ENCODE measurements at regions not wholly inside any gene's neighbourhood (a gene's known extent, or its start where the extent isn't known, plus 50 kb on each side); places are given as distances from the start of the nearest gene placed in this dataset.
"Not testable (repeated sequence)": the region's sequence is repeated elsewhere in the genome, so short reads cannot be mapped to it uniquely, and the experiment has no call there.

DNA sequence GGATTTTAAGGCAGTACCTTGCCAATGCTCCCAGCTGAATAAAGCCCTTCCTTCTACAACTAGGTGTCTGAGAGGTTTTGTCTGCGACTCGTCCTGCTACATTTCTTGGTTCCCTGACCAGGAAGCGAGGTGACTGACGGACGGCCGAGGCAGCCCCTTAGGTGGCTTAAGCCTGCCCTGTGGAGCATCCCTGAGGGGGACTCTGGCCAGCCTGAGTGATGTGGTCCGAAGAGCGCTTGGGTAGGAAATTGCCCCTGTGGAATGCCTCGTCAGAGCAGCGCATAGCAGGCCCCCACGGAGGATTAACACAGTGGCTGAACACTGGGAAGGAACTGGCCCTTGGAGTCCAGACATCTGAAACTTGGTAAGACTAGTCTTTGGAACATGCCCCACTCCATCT, 210.9 kb upstream of the CNTN3 start:
- H3K27ac ChIP-seq (ENCODE audit: insufficient read length, low read depth, low read length); DNase-seq; H3T11ph ChIP-seq (ENCODE audit: low read length); H3K27ac Mint-ChIP-seq; H2BK20ac ChIP-seq (ENCODE audit: low read depth, low read length, poor library complexity, severe bottlenecking); H3K36me3 Mint-ChIP-seq (ENCODE audit: insufficient read depth in 1 of 3, low read depth in 3 of 3); H3K4me3 Mint-ChIP-seq; H4K8ac ChIP-seq (replicated peaks; ENCODE audit: insufficient read length, low read depth, low read length); H3K18ac ChIP-seq (ENCODE audit: insufficient read length, low read depth, low read length); H3K23ac ChIP-seq (ENCODE audit: insufficient read length, low read depth, low read length); H4K5ac ChIP-seq (ENCODE audit: insufficient read length, low read depth, low read length); H2AFZ ChIP-seq (ENCODE audit: low read length); H3K56ac ChIP-seq (ENCODE audit: insufficient read length, low read depth, low read length); H4K91ac ChIP-seq (ENCODE audit: insufficient read length, low read depth, low read length); H3K9me3 ChIP-seq (ENCODE audit: control insufficient read depth, low read depth, low read length); H3K4me1 ChIP-seq (ENCODE audit: insufficient read depth, low read length); H3K4me2 ChIP-seq (ENCODE audit: insufficient read depth, insufficient read length, low read length); H3K14ac ChIP-seq (ENCODE audit: insufficient read depth, low read length); H3K9me3 Mint-ChIP-seq; H3K4ac ChIP-seq (ENCODE audit: low read depth, low read length); H3K9ac ChIP-seq (ENCODE audit: extremely low read depth, insufficient read length, low read length); H3K79me2 ChIP-seq (ENCODE audit: insufficient read depth, low read length); H4K20me1 ChIP-seq (ENCODE audit: control insufficient read depth, insufficient read depth, insufficient read length); H3K27me3 Mint-ChIP-seq (ENCODE audit: low read depth); H2BK12ac ChIP-seq (ENCODE audit: insufficient read length, low read depth, low read length); H2AK5ac ChIP-seq (ENCODE audit: insufficient read length, low read length); H2BK5ac ChIP-seq (ENCODE audit: insufficient read length, low read length); H3K79me1 ChIP-seq (ENCODE audit: insufficient read depth, low read depth, low read length, poor library complexity, severe bottlenecking); H3K27me3 ChIP-seq (ENCODE audit: insufficient read depth, low read length); H2BK120ac ChIP-seq (ENCODE audit: low read depth, low read length, poor library complexity, severe bottlenecking); H2BK15ac ChIP-seq (ENCODE audit: low read depth, low read length); H3K23me2 ChIP-seq (ENCODE audit: insufficient read length, low read depth, low read length, poor library complexity, severe bottlenecking): not testable (repeated sequence)
- WGBS (ENCODE audit: extremely low coverage, insufficient read length, low lambda C conversion rate) = no CpG with 5 or more reads among the region's 11 CpGs
- H3K4me1 Mint-ChIP-seq = peaks cover 13 to 15% of the 10 kb centered on the region in 2 experiments

Data from H9 (cell line).